Endothelial cell of umbilical vein (primary cell): ENCODE measurements at regions not wholly inside any gene's neighbourhood (a gene's known extent, or its start where the extent isn't known, plus 50 kb on each side); places are given as distances from the start of the nearest gene placed in this dataset.

Experiments
- BruUV-seq: library from RNA; stranded (reverse); fragments of 400-500 nt; replicated peaks from 2 replicates; lab custom pipeline; 2021; lab: Mats Ljungman, UMichigan
- CTCF ChIA-PET: fragments of 300-600, 350-600 bp; sonication (Branson Sonifier 250); formaldehyde crosslinking; loops from one replicate; lab custom pipeline; 2021; ENCODE audit warnings: antibody characterized with exemption, inconsistent platforms; lab: Charles Lee
- POLR2A ChIA-PET: fragments of 300-600, 350-600 bp; sonication (Branson Sonifier 250); formaldehyde crosslinking; loops from one replicate; lab custom pipeline; 2021; ENCODE audit warnings: antibody characterized with exemption, inconsistent platforms; lab: Charles Lee
- DNase-seq: peaks from one replicate; pipeline ENCODE4 v3.0.0-alpha.2; 2011; ENCODE audit warnings: low read depth, low spot score
- FAIRE-seq: peaks from 2 replicates; lab custom pipeline; 2011; peaks lifted over from hg19 to GRCh38; lab: Jason Lieb, UNC
- H2AFZ ChIP-seq: 2 replicates; pipeline ENCODE4 v1.6.0; 2012; ENCODE audit warnings: low read depth, low read length, control low read depth, inconsistent platforms
- H3K27ac ChIP-seq: 2 replicates; pipeline ENCODE4 v1.5.1; 2011; ENCODE audit warnings: low read depth, mild to moderate bottlenecking, control low read depth, low read length, moderate library complexity; ENCODE audit not compliant: insufficient read depth
- H3K27me3 ChIP-seq, 2 experiments: 2 replicates each; pipeline versions ENCODE4 v1.6.0 to v1.6.1; 2011; ENCODE audit warnings: low read length in 2 of 2, mixed read lengths in 1 of 2; ENCODE audit not compliant: control insufficient read depth in 2 of 2, insufficient read depth in 2 of 2
- H3K36me3 ChIP-seq, 2 experiments: 2 replicates in 1 of 2; 3 replicates in 1 of 2; pipeline ENCODE4 v1.5.1; 2011; ENCODE audit warnings: low read length in 2 of 2, mild to moderate bottlenecking in 1 of 2, moderate library complexity in 1 of 2; ENCODE audit not compliant: control insufficient read depth in 2 of 2, insufficient read depth in 2 of 2; ENCODE audit errors: extremely low read depth in 1 of 2
- H3K4me1 ChIP-seq: 3 replicates; pipeline ENCODE4 v1.5.1; 2011; ENCODE audit warnings: mild to moderate bottlenecking, low read length; ENCODE audit not compliant: control insufficient read depth, insufficient read depth; ENCODE audit errors: extremely low read depth
- H3K4me2 ChIP-seq: 2 replicates; pipeline ENCODE4 v1.6.1; 2011; ENCODE audit warnings: low read length, control low read depth, mixed read lengths; ENCODE audit not compliant: insufficient read depth
- H3K4me3 ChIP-seq, 3 experiments: fragments of 200-600 bp in 1 of 3; sonication (generic), shearing (Covaris generic) in 1 of 3; replicated peaks in 1 of 3; 2 replicates each; pipeline ENCODE4 v1.5.1; 2011 to 2016; ENCODE audit warnings: control low read depth in 3 of 3, low read length in 3 of 3, mild to moderate bottlenecking in 2 of 3, inconsistent platforms in 1 of 3, low read depth in 1 of 3, moderate library complexity in 1 of 3; ENCODE audit not compliant: insufficient read depth in 1 of 3
- H3K79me2 ChIP-seq: 2 replicates; pipeline ENCODE4 v1.6.0; 2012; ENCODE audit warnings: low read length, inconsistent platforms; ENCODE audit not compliant: control insufficient read depth, insufficient read depth
- H3K9ac ChIP-seq: replicated peaks from 2 replicates; pipeline ENCODE3; 2011; ENCODE audit warnings: low read length, control low read depth; ENCODE audit not compliant: insufficient read depth; ENCODE audit errors: extremely low read depth
- H3K9me1 ChIP-seq: replicated peaks from 3 replicates; pipeline ENCODE4 v1.6.0; 2011; ENCODE audit warnings: mild to moderate bottlenecking, low read length; ENCODE audit not compliant: control insufficient read depth, insufficient read depth; ENCODE audit errors: extremely low read depth
- H3K9me3 ChIP-seq: replicated peaks from 2 replicates; pipeline ENCODE4 v1.5.1; 2012; ENCODE audit warnings: low read length, inconsistent platforms; ENCODE audit not compliant: control insufficient read depth, insufficient read depth
- H4K20me1 ChIP-seq: replicated peaks from 2 replicates; pipeline ENCODE3; 2011; ENCODE audit warnings: mild to moderate bottlenecking, low read length; ENCODE audit not compliant: control insufficient read depth, insufficient read depth; ENCODE audit errors: extremely low read depth
- CTCF ChIP-seq, 2 donors: IDR thresholded peaks; 1 replicate in 1 of 2; 2 replicates in 1 of 2; pipeline ENCODE4 v1.5.1; 2011; ENCODE audit warnings: low read length in 2 of 2, mild to moderate bottlenecking in 2 of 2, moderate library complexity in 2 of 2, control low read depth in 1 of 2, inconsistent platforms in 1 of 2, low read depth in 1 of 2; ENCODE audit not compliant: insufficient read depth in 1 of 2; ENCODE audit errors: extremely low read depth in 1 of 2
- EZH2 ChIP-seq: IDR thresholded peaks from 2 replicates; pipeline ENCODE4 v1.6.1; 2012; ENCODE audit warnings: borderline replicate concordance, low read depth, mild to moderate bottlenecking, moderate library complexity, low read length, inconsistent platforms; ENCODE audit not compliant: severe bottlenecking
- FOS ChIP-seq: IDR thresholded peaks from 2 replicates; pipeline ENCODE4 v1.6.1; 2011; ENCODE audit warnings: mild to moderate bottlenecking, low read length, moderate library complexity, borderline replicate concordance; ENCODE audit not compliant: insufficient read depth
- GATA2 ChIP-seq: IDR thresholded peaks from 2 replicates; pipeline ENCODE4 v1.7.0; 2011; ENCODE audit warnings: low read depth, mild to moderate bottlenecking, moderate library complexity, mixed read lengths, low read length; ENCODE audit not compliant: insufficient read length, insufficient read depth
- JUN ChIP-seq: IDR thresholded peaks from 2 replicates; pipeline ENCODE4 v1.6.1; 2011; ENCODE audit warnings: borderline replicate concordance, low read depth; ENCODE audit not compliant: insufficient read length, insufficient read depth
- MAX ChIP-seq: IDR thresholded peaks from 2 replicates; pipeline ENCODE4 v1.6.1; 2011; ENCODE audit not compliant: insufficient read depth, insufficient read length
- MYC ChIP-seq: IDR thresholded peaks from one replicate; pipeline ENCODE4 v1.6.1; 2011; ENCODE audit warnings: mild to moderate bottlenecking, low read depth, low read length
- POLR2A ChIP-seq: IDR thresholded peaks from 2 replicates; pipeline ENCODE4 v1.6.1; 2012; ENCODE audit warnings: low read depth, mild to moderate bottlenecking, control low read depth, low read length
- POLR2AphosphoS5 ChIP-seq: IDR thresholded peaks from 2 replicates; pipeline ENCODE4 v1.6.1; 2012; ENCODE audit warnings: low read depth, mild to moderate bottlenecking, control low read depth, low read length, moderate library complexity; ENCODE audit not compliant: insufficient read depth
- dilution Hi-C: fragments of 300-500 bp; cut with MboI; formaldehyde crosslinking; loops from one replicate; pipeline ENCODE4 v1.15.0; 2019; ENCODE audit warnings: low sequenced_read_pairs; ENCODE audit not compliant: extremely low pct_ligation_motif_present
- intact Hi-C: fragments of 100-400 bp; cut with micrococcal nuclease; formaldehyde crosslinking; loops from one replicate; pipeline ENCODE4 v1.10.0; 2022

- no peak for DNase-seq
- FAIRE-seq: no peak
Observed at GRCh38 chrX:39320165-39320564, 518.9 kb downstream of the MID1IP1 start.

More at GRCh38 chrX:39320165-39320564, 518.9 kb downstream of the MID1IP1 start:
- ChIA-PET CTCF (no interaction called here), POLR2A (no interaction called here)
- no peaks in the 10 kb centered on the region for H3K9me3 ChIP-seq
- BruUV-seq: no TSS peak
- H3K79me2 ChIP-seq: no peaks in the 10 kb centered on the region
- no peak overlapping the region for H3K27ac ChIP-seq
- no peak overlapping the region for H2AFZ ChIP-seq
- no peaks in the 10 kb centered on the region for H3K27me3 ChIP-seq
- dilution Hi-C loops: no loop called here
- intact Hi-C loops: no loop called here
- no peak overlapping the region for H3K4me2 ChIP-seq
- no peaks in the 10 kb centered on the region for H3K4me1 ChIP-seq
- H3K9ac ChIP-seq: no peak overlapping the region
- no peaks in the 10 kb centered on the region for H4K20me1 ChIP-seq
- H3K36me3 ChIP-seq: no peaks in the 10 kb centered on the region
- TF ChIP-seq GATA2 (no peak), POLR2AphosphoS5 (no peak), JUN (no peak), POLR2A (no peak), EZH2 (no peak), MAX (no peak), CTCF (IDR thresholded peaks at IDR 0.05; ENCODE audit: extremely low read depth in 1 of 2, insufficient read depth in 1 of 2, low read depth in 1 of 2, low read length in 2 of 2) (no peak), FOS (no peak), MYC (no peak)
- H3K4me3 ChIP-seq: no peak overlapping the region
- H3K9me1 ChIP-seq: no peaks in the 10 kb centered on the region
